NCI-H2227 treated with DMSO at 0.1 percent for 48 hours (cell line): ENCODE measurements at regions not wholly inside any gene's neighbourhood (a gene's known extent, or its start where the extent isn't known, plus 50 kb on each side); places are given as distances from the start of the nearest gene placed in this dataset.

Experiments
- DNase-seq: peaks from one replicate; lab custom pipeline; 2025; lab: John Stamatoyannopoulos, UW

DNA sequence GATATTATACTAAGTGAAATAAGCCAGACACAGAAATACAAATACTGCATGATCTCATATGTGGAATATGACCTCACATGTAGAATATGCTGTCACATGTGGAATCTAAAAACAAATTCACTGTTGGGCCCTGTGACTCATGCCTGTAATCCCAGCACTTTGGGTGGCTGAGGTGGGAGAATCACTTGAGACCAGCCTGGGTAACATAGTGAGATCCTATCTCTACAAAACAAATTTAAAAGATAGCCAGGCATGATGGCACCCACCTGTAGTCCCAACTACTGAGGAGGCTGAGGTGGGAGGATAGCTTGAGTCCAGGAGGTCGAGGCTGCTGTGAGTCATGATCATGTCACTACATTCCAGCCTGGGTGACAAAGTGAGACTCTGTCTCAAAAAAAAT is 160.3 kb downstream of the PTEN start:
- DNase-seq: no peak

- no peak for DNase-seq
Measured at GRCh38 chr10:88026031-88026430, 162.6 kb downstream of the PTEN start.

- DNase-seq: no peak
Measured at GRCh38 chr10:88027570-88027969, 164.1 kb downstream of the PTEN start.

- no peak for DNase-seq
Measured at GRCh38 chr10:88028072-88028471, 164.6 kb downstream of the PTEN start.

DNA sequence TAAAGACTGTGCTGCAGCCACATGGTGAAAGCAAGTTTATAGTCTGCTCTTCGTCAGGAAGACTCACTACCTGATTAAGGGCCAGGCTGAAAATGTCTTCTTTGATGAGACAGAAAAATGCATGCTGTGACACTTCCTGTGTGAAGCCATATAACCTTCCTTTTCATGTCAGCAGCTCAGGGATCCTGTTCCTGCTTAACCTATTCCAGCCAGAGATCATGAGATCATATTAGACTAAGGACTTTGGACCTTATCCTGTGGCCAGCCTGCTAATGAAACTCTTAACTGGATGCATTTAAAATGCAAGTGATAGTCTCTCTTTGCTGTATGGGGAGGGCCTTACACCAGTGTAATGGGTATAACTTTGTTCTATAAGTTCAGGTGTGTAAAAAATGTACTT is 165.2 kb downstream of the PTEN start:
- no peak for DNase-seq

DNA sequence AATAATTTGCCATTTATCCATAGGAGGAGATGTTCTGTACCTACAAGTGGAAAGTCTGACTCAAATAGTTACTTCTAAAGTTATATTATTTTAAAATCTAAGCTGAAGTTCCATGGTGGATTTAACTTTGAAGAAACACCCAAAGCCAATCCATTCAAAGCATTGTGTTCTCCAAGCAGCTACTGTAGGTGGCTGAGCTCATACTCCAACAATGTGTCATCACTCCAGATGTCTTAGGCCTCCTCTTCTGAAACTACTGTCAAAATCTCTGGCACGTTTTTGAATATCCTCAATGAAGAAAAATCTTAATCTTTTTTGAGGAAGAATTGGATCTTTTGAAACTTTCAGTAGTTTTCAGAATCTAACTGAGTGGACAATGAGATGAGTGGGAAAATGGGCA is 169.1 kb downstream of the PTEN start:
- DNase-seq: no peak

DNA sequence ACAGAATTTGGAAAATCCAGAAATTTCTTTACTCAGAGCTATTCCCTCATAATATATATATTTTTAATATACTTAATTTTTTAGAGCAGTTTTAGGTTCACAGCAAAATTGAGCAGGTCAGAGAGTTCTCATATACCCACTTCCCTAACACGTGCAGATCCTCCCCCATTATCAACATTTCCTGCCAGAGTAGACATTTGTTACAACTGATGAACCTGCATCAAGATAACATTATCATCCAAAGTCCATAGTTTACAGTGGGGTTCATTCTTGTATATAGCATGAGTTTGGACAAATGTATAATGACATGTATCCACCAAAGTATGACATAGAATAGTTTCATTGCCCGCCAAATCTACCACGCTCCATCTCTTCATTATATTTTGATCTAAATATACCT is 170.0 kb downstream of the PTEN start:
- no peak for DNase-seq

- DNase-seq: no peak
Measured at GRCh38 chr10:88033793-88034192, 170.4 kb downstream of the PTEN start.

DNA sequence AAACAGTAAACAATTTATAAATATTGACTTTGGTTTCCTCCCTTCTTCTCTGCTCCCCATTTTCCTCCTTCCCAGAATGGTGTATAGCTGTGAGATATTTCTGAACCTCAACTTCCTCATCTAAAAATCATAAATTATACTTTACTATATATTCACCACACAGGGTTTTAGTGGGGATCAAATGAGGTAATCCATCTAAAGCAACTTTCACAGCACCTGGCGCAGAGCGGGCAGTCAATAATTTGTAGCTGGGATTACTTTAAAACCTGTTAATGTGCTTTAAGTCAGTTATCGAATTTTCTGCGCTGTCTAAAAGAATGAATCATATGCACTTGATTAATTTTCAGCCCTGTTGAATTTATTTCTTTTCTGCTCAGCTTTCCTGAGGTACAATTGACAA is 172.7 kb downstream of the PTEN start:
- DNase-seq: no peak

GRCh38 chr10:88037623-88038022 is 174.2 kb downstream of the PTEN start:
- no peak for DNase-seq

DNA sequence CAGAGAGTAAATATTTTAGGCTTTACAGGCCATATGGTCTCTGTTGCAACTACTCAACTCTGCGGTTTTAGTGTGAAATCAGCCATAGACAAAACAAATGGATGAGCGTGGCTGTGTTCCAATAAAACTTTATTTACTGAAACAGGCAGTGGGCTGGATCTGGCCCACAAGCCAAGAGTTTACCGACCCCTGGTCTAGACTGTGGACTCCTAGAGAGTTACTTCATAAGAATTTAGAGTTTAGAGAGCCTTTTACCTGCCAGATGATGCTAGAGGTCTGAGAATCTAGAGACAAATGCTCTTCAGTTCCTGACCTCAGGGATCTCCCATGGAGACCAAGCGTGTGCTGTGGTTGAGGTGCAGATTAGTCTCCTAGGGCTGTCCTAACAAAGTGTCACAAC is 174.8 kb downstream of the PTEN start:
- no peak for DNase-seq

DNA sequence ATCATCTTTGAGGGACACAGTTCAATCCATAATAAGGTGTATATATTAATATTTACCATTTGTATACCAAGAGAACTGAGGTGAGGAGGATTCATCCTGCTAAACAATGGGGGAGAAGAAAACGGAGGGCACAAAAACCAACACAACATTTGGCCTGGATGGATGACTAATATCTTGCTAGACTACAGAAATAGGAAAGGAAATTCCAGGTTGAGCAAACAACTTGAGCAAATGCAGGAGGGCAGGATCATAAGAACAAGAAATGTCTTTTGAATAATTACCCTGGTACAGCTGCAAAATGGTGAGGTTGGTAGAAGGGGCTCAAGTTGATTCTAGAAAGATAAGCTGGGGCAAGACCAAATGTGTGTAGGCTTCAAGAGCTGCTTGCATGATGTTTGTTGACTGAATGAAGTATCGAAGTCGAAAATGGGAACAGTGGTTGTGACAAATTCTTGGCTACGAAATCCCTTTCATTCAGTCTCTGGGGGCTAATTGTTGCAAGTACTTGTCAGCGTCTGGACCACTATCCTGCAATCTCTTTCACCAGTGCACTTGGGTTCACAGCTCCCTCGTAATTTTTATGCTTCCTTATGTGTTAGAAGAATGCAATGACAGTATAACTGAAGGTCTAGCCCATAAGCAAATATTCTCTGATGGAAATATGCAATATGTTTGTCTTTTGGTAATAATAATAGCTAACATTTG is 176.2 kb downstream of the PTEN start:
- no peak for DNase-seq

DNA sequence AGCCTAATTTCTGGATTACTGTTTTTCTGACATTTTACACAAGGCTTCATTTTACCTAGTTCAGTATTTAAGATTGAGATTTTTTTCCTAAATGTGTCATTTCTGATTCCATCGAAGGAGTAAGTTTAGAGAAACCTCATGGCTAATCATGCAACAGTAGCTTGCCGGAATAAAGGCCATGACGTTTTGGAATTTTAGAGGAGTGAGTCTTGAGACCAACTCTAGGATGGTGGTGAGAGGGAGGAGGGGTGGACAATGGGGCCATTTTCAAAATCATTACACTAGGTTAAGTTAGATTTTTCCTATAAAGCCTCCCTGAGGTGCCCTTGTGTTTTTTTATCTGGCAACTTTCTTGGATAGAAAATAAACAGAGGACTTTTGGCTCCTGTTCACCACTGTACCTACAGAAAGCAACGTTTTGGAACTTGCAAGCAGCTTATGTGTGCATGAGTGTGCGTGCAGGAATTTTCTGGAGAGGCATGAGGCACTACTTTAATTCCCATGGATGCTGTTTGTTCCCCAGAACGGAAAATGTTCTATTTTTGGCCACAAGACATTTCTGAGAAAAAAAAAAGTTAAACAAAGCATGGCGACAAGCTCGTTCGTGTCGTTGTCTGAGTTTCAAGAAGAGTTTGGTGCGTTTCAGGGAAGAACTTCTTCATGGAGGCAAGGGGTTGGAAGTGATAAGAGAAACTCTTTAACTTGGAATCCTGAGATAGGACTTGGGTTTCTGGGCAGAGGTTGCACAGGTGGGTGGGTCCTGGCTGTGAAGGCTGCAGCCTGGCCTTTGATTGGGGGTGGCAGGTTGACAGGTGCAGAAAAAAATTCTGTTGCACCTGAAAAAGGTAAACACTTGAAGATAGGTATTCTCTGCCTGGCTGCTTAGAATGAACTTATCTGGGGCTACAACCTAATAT is 178.1 kb downstream of the PTEN start:
- DNase-seq: no peak

- DNase-seq: no peak
Measured at GRCh38 chr10:88042160-88043100, 179.0 kb downstream of the PTEN start.

DNA sequence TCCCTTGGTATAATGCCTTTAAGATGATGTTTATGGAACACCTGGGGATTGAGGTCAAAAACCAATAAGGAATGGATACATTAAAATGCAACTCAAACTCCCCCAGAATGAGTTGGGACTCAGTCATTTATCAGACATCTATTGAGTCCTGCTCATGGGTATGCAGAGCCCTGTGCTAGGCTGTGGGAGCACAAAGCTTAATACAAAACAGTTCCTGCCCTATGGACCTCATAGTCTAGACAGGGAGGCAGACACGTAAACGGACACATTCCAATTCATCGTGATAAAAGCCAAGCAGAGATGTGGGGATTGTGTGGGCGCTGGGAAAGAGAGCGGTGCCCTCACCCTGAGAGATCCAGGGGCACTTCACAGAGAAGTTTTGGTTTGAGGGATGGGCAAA is 181.7 kb downstream of the PTEN start:
- no peak for DNase-seq

DNA sequence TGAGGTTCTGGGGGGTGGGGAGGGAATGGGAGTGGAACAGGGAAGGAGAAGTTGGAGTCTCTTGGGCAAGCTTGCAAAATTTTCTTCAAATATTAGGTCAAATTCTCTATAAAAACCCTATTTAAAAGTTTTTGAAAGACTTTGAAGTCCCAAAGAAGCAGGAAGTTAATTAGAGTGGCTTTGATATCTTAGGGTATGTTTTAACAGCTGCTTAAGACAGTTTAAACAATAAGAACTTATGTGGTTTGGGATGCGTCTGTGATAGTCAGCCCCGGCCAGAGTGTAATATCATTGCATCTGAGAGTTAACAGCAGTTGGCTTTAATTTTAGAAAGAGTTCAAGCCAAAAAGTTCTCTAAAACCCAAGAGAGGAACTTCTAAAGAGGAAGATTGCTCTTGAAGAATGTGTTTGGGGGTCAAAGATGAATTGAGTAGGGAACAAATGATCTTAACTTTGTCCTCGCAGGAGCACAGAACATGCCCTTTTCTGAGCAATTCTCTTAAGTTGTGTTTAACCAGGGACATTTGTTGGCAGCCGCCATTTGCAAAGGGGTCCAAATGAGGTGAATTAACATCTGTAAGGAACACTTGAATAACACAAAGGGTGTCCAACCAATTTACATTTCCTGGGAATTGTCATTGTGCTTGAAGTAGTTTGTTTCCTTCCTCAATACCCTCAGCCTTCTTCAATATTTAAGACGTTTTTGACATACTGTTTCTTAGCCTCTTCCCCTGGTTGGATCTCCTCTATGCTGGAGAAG is 182.4 kb downstream of the PTEN start:
- DNase-seq: no peak

DNA sequence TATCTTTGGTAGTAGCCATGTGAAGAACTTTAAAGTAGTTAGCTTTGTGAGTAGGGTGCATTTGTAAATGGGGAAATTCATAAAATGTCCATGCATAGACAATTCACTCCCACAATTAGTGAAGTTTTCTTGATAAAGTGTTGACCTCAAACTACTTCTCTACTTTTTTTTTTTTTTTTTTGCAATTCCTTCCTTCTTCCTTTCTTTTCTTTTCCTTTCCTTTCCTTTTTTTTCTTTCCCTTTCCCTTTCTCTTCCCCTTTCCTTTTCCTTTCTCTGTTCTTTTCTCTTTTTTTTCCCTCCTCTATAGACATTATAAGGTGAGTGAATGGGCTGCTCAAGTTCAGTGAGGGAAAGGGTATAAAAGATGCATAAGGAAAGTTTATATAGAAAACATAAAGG is 184.2 kb downstream of the PTEN start:
- DNase-seq: no peak

- DNase-seq: no peak
Measured at GRCh38 chr10:88048312-88048711, 184.9 kb downstream of the PTEN start.

DNA sequence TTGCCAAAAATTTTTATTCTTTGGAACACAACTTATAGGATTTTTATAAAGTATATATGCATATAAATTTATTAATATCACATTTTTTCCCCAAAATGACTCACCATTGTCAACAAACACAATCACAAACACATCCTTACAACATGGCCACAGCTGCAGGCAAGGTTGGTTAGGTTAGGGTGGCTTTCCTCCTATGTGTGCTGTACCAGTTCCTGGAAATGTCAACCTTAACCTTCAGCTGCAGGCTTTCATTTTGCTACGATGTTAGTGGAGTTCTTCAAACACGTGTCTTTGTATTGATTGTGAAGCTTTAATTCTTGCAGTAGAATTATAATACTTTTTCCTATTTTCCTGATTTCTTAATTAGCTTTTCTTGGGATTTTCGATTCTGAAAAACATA is 185.8 kb downstream of the PTEN start:
- DNase-seq: no peak

- DNase-seq: no peak
Measured at GRCh38 chr10:88057720-88058119, 194.3 kb downstream of the PTEN start.

DNA sequence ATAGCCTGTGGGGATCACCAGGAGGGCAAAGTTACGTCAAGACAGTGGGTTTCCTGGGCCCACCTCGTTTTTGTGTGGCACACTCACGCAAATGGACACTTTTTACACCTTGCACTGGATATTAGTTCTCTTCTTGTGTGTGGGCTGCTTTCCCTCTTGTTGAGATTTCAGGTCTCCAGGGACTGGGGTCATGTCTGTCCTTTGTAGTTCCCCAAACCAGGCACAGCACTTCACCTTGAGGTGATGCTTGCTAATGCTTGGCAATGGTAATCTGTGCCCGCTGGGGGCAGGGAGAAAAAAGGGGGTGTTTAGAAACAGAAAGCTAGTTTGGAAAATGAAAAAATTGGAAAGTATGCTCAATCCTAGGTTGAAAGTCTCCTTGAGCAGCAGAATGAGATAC is 195.3 kb downstream of the PTEN start:
- no peak for DNase-seq

- DNase-seq: no peak
Measured at GRCh38 chr10:88059190-88059589, 195.8 kb downstream of the PTEN start.
